Ovary (tissue), 3 donors: ENCODE measurements at regions not wholly inside any gene's neighbourhood (a gene's known extent, or its start where the extent isn't known, plus 50 kb on each side); places are given as distances from the start of the nearest gene placed in this dataset.
"Not testable (repeated sequence)": the region's sequence is repeated elsewhere in the genome, so short reads cannot be mapped to it uniquely, and the experiment has no call there.

ENCODE experiments used
- CTCF ChIP-seq, 3 donors: fragments of 450-650 bp in 2 of 3; fragments of 200-600 bp in 1 of 3; IDR thresholded peaks; one replicate each; pipeline versions ENCODE4 v1.5.1 to v1.8.0; 2016 to 2022; ENCODE audit warnings: antibody characterized with exemption in 3 of 3, mild to moderate bottlenecking in 1 of 3
- POLR2A ChIP-seq: fragments of 450-650 bp; IDR thresholded peaks from one replicate; pipeline ENCODE4 v1.6.1; 2017; ENCODE audit warnings: antibody characterized with exemption, mild to moderate bottlenecking, moderate library complexity
- donor health status: DM: no; HTN: no; CAD: no.

GRCh38 chrX:65888150-65888549, 151.7 kb downstream of the VSIG4 start:
- TF ChIP-seq CTCF (IDR thresholded peaks at IDR 0.05); POLR2A: not testable (repeated sequence)
